HepG2 (cell line): ENCODE measurements at regions not wholly inside any gene's neighbourhood (a gene's known extent, or its start where the extent isn't known, plus 50 kb on each side); places are given as distances from the start of the nearest gene placed in this dataset.

Experiments used
- ATAC-seq: fragments of 200-7000 bp; cut with Tn5 transposase; 3 replicates; pipeline ENCODE4 v1.9.1; 2020; ENCODE audit warnings: mild to moderate bottlenecking, moderate library complexity
- BruUV-seq: library from RNA; stranded (reverse); fragments of 400-500 nt; replicated peaks from 2 replicates; lab custom pipeline; 2021; lab: Mats Ljungman, UMichigan
- CTCF ChIA-PET: fragments of 300-600 bp; formaldehyde crosslinking; extraction: SDS; loops from one replicate; lab custom pipeline; 2021; ENCODE audit warnings: low total read pairs, inconsistent platforms, low intra/inter-chr PET ratio; lab: Yijun Ruan, JAX
- POLR2A ChIA-PET: fragments of 350-600 bp; sonication (Branson Sonifier 250); formaldehyde crosslinking; loops from one replicate; lab custom pipeline; 2020; ENCODE audit warnings: antibody characterized with exemption, inconsistent platforms; lab: Yijun Ruan, JAX
- DNase-seq: peaks from one replicate; pipeline ENCODE4 v3.0.0-alpha.2; 2015; ENCODE audit warnings: low spot score
- FAIRE-seq: peaks from 3 replicates; lab custom pipeline; 2011; peaks lifted over from hg19 to GRCh38; lab: Jason Lieb, UNC
- H2AFZ ChIP-seq: one replicate; pipeline ENCODE4 v1.6.1; 2011; ENCODE audit warnings: low read length, inconsistent platforms
- H3K27ac ChIP-seq: fragments of 300-600 bp; 3 replicates; pipeline ENCODE4 v1.8.0; 2011; ENCODE audit warnings: mixed run types, mild to moderate bottlenecking, mixed read lengths, low read length, inconsistent platforms; ENCODE audit not compliant: insufficient read depth; ENCODE audit errors: extremely low read length
- H3K27me3 ChIP-seq, 2 experiments: fragments of 200-600 bp in 1 of 2; 2 replicates in 1 of 2; 3 replicates in 1 of 2; pipeline versions ENCODE4 v1.6.0 to v1.8.0; 2011; ENCODE audit warnings: low read length in 2 of 2, mild to moderate bottlenecking in 2 of 2, moderate library complexity in 2 of 2, inconsistent platforms in 1 of 2; ENCODE audit not compliant: insufficient read depth in 2 of 2, control insufficient read depth in 1 of 2
- H3K36me3 ChIP-seq, 2 experiments: fragments of 200-600 bp in 1 of 2; replicated peaks in 1 of 2; 2 replicates in 1 of 2; 3 replicates in 1 of 2; pipeline versions ENCODE4 v1.5.1 to v1.8.0; 2011; ENCODE audit warnings: low read length in 2 of 2, inconsistent platforms in 1 of 2; ENCODE audit not compliant: insufficient read depth in 2 of 2, control insufficient read depth in 1 of 2
- H3K4me1 ChIP-seq: 2 replicates; pipeline ENCODE4 v1.5.1; 2012; ENCODE audit warnings: low read length, inconsistent platforms; ENCODE audit not compliant: insufficient read depth
- H3K4me2 ChIP-seq: 2 replicates; pipeline ENCODE4 v1.6.0; 2011; ENCODE audit warnings: low read depth, low read length, inconsistent platforms
- H3K4me3 ChIP-seq, 3 experiments: fragments of 200-600 bp in 1 of 3; sonication (generic), shearing (Covaris generic) in 1 of 3; replicated peaks in 1 of 3; 2 replicates each; pipeline ENCODE4 v1.5.1; 2011 to 2016; ENCODE audit warnings: low read length in 3 of 3, inconsistent platforms in 2 of 3, low read depth in 2 of 3, mild to moderate bottlenecking in 2 of 3, control low read depth in 1 of 3, mixed read lengths in 1 of 3; ENCODE audit not compliant: insufficient read depth in 1 of 3
- H3K79me2 ChIP-seq: one replicate; pipeline ENCODE4 v1.6.1; 2011; ENCODE audit warnings: low read length, inconsistent platforms; ENCODE audit not compliant: insufficient read depth
- H3K9ac ChIP-seq: 2 replicates; pipeline ENCODE4 v1.6.0; 2011; ENCODE audit warnings: mild to moderate bottlenecking, low read depth, low read length, inconsistent platforms; ENCODE audit not compliant: insufficient read depth
- H3K9me3 ChIP-seq: 2 replicates; pipeline ENCODE4 v1.5.1; 2012; ENCODE audit warnings: mild to moderate bottlenecking, low read length
- H4K20me1 ChIP-seq: 2 replicates; pipeline ENCODE4 v1.6.0; 2011; ENCODE audit warnings: inconsistent platforms, mild to moderate bottlenecking, low read length, moderate library complexity; ENCODE audit not compliant: insufficient read depth
- DPF2 ChIP-seq: sonication (generic); formaldehyde crosslinking; IDR thresholded peaks from 2 replicates; pipeline ENCODE4 v1.4.0; 2020; ENCODE audit warnings: mild to moderate bottlenecking, low read depth, missing genetic modification reagents, borderline replicate concordance
- DZIP1 ChIP-seq: sonication (generic); formaldehyde crosslinking; IDR thresholded peaks from 2 replicates; pipeline ENCODE4 v1.5.0; 2020; ENCODE audit warnings: mild to moderate bottlenecking, missing genetic modification reagents
- HNF4A ChIP-seq: sonication (generic); formaldehyde crosslinking; IDR thresholded peaks from 2 replicates; pipeline ENCODE4 v1.4.0; 2020; ENCODE audit warnings: missing genetic modification reagents
- ZC3H4 ChIP-seq: sonication (generic); formaldehyde crosslinking; IDR thresholded peaks from 2 replicates; pipeline ENCODE4 v1.4.0; 2020; ENCODE audit warnings: missing genetic modification reagents, borderline replicate concordance
- ZNF232 ChIP-seq: sonication (generic); formaldehyde crosslinking; IDR thresholded peaks from 2 replicates; pipeline ENCODE4 v1.4.0; 2020; ENCODE audit warnings: missing genetic modification reagents, borderline replicate concordance
- WGBS: methylation state at CpG from one replicate; pipeline ENCODE4 v1.1.6; 2017; ENCODE audit warnings: low lambda C conversion rate; 5-methylcytosine and 5-hydroxymethylcytosine counted together
- in situ Hi-C: cut with HindIII; loops from 2 replicates; pipeline ENCODE4 v1.10.0; 2017; ENCODE audit warnings: low pct_unique_long_range_greater_than_20kb; ENCODE audit not compliant: extremely low pct_ligation_motif_present
- intact Hi-C: fragments of 100-400 bp; cut with micrococcal nuclease; formaldehyde crosslinking; loops from one replicate; pipeline ENCODE4 v1.10.0; 2022; ENCODE audit not compliant: unreplicated experiment

GRCh38 chrX:122094611-122095010 is 1047.2 kb downstream of the GLUD2 start (continued):
- TF ChIP-seq HNF4A (CRISPR knock-in tag): no peak
- no peak for TF ChIP-seq ZNF232 (CRISPR knock-in tag)
- TF ChIP-seq DPF2 (CRISPR knock-in tag): no peak
- TF ChIP-seq DZIP1: no peak

- H3K4me2 ChIP-seq: no peak overlapping the region
- in situ Hi-C loops: no loop called here
- H3K4me3 ChIP-seq: no peak overlapping the region
- no peak overlapping the region for H3K27ac ChIP-seq
- no peaks in the 10 kb centered on the region for H3K79me2 ChIP-seq
- BruUV-seq: no TSS peak
- no peak overlapping the region for H3K9ac ChIP-seq
- no peak for TF ChIP-seq ZC3H4 (CRISPR knock-in tag)
- H3K27me3 ChIP-seq: no peaks in the 10 kb centered on the region
- no peaks in the 10 kb centered on the region for H4K20me1 ChIP-seq
- ATAC-seq (no peak), FAIRE-seq (no peak), DNase-seq (no peak)
- ChIA-PET POLR2A (no interaction called here), CTCF (no interaction called here)
- H3K36me3 ChIP-seq: no peaks in the 10 kb centered on the region
- no peaks in the 10 kb centered on the region for H3K9me3 ChIP-seq
- H3K4me1 ChIP-seq: no peaks in the 10 kb centered on the region
- intact Hi-C loops: no loop called here
- no peak overlapping the region for H2AFZ ChIP-seq
- no CpG with 5 or more reads among the region's 3 CpGs for WGBS
Measured at GRCh38 chrX:122113376-122113775, 1066.0 kb downstream of the GLUD2 start.
